Fibroblast of mammary gland (primary cell): ENCODE measurements at regions not wholly inside any gene's neighbourhood (a gene's known extent, or its start where the extent isn't known, plus 50 kb on each side); places are given as distances from the start of the nearest gene placed in this dataset.

Experiments used
- DNase-seq: peaks from one replicate; pipeline ENCODE4 v3.0.0-alpha.2; 2010; ENCODE audit warnings: low read depth
- H3K4me3 ChIP-seq: 2 replicates; pipeline ENCODE4 v1.5.1; 2011; ENCODE audit warnings: low read depth, mild to moderate bottlenecking, low read length, moderate library complexity; ENCODE audit not compliant: control insufficient read depth
- CTCF ChIP-seq: conservative IDR thresholded peaks from 2 replicates; pipeline ENCODE4 v1.5.1; 2011; ENCODE audit warnings: low read depth, low read length, inconsistent platforms; ENCODE audit not compliant: control insufficient read depth, insufficient read depth

GRCh38 chr2:200252265-200253067 lies 54.0 kb upstream of the SPATS2L start:
- H3K4me3 ChIP-seq, result no peak overlapping the region
- TF ChIP-seq CTCF, result no peak
- peak; percentile 90 for DNase-seq

- DNase-seq, result peak; percentile 45
- no peak overlapping the region for H3K4me3 ChIP-seq
- no peak for TF ChIP-seq CTCF
Measured at GRCh38 chr2:200253639-200254038, 52.9 kb upstream of the SPATS2L start.

GRCh38 chr2:200254773-200255172 lies 51.7 kb upstream of the SPATS2L start:
- no peak overlapping the region for H3K4me3 ChIP-seq
- TF ChIP-seq CTCF, result no peak
- no peak for DNase-seq

- DNase-seq, result no peak
- no peak for TF ChIP-seq CTCF
- no peak overlapping the region for H3K4me3 ChIP-seq
Measured at GRCh38 chr2:200255549-200255948, 50.9 kb upstream of the SPATS2L start.
